Mesenchymal stem cell (in vitro differentiated cells and primary cell): ENCODE measurements at regions not wholly inside any gene's neighbourhood (a gene's known extent, or its start where the extent isn't known, plus 50 kb on each side); places are given as distances from the start of the nearest gene placed in this dataset.

Source experiments
- DNase-seq: peaks from one replicate; pipeline ENCODE4 v3.0.0-alpha.2; 2013
- H2AFZ ChIP-seq: one replicate; pipeline ENCODE4 v1.6.1; 2013; ENCODE audit warnings: low read depth, mild to moderate bottlenecking, control low read depth, inconsistent platforms, low read length, moderate library complexity
- H2AK5ac ChIP-seq: 2 replicates; pipeline ENCODE4 v1.6.1; 2013; ENCODE audit warnings: low read length, moderate library complexity, mild to moderate bottlenecking, inconsistent platforms; ENCODE audit not compliant: severe bottlenecking
- H2BK120ac ChIP-seq: one replicate; pipeline ENCODE4 v1.6.1; 2013; ENCODE audit warnings: low read depth, mild to moderate bottlenecking, inconsistent platforms, low read length, moderate library complexity
- H2BK12ac ChIP-seq, 2 experiments: one replicate each; pipeline ENCODE4 v1.6.1; 2013; ENCODE audit warnings: inconsistent platforms in 2 of 2, low read length in 2 of 2, mild to moderate bottlenecking in 2 of 2, moderate library complexity in 2 of 2, control low read depth in 1 of 2
- H2BK15ac ChIP-seq: one replicate; pipeline ENCODE4 v1.6.1; 2013; ENCODE audit warnings: mild to moderate bottlenecking, low read depth, inconsistent platforms; ENCODE audit not compliant: poor library complexity, severe bottlenecking
- H2BK5ac ChIP-seq: 2 replicates; pipeline ENCODE4 v1.6.1; 2013; ENCODE audit warnings: low read depth, mild to moderate bottlenecking, low read length, control low read depth, inconsistent platforms; ENCODE audit not compliant: poor library complexity, severe bottlenecking
- H3K14ac ChIP-seq, 2 experiments: one replicate each; pipeline ENCODE4 v1.6.1; 2013; ENCODE audit warnings: inconsistent platforms in 2 of 2, low read length in 2 of 2, control low read depth in 1 of 2, mild to moderate bottlenecking in 1 of 2, moderate library complexity in 1 of 2
- H3K18ac ChIP-seq, 2 experiments: one replicate each; pipeline ENCODE4 v1.6.1; 2013; ENCODE audit warnings: inconsistent platforms in 2 of 2, low read length in 2 of 2, control low read depth in 1 of 2, low read depth in 1 of 2, mild to moderate bottlenecking in 1 of 2
- H3K23ac ChIP-seq, 2 experiments: one replicate each; pipeline ENCODE4 v1.6.1; 2013; ENCODE audit warnings: inconsistent platforms in 2 of 2, low read length in 2 of 2, mild to moderate bottlenecking in 2 of 2, moderate library complexity in 2 of 2, control low read depth in 1 of 2
- H3K27ac ChIP-seq: 2 replicates; pipeline ENCODE4 v1.5.1; 2013; ENCODE audit warnings: mild to moderate bottlenecking, moderate library complexity, low read length, control low read depth, inconsistent platforms; ENCODE audit not compliant: poor library complexity, severe bottlenecking
- H3K27me3 ChIP-seq, 2 experiments: 2 replicates each; pipeline versions ENCODE4 v1.6.1 to v1.7.0; 2013; ENCODE audit warnings: low read length in 2 of 2, mild to moderate bottlenecking in 2 of 2, moderate library complexity in 2 of 2, control low read depth in 1 of 2, inconsistent platforms in 1 of 2; ENCODE audit not compliant: control insufficient read depth in 1 of 2, insufficient read depth in 1 of 2
- H3K36me3 ChIP-seq, 2 experiments: 2 replicates each; pipeline versions ENCODE4 v1.6.1 to v1.7.0; 2013; ENCODE audit warnings: low read length in 2 of 2, control low read depth in 1 of 2, inconsistent platforms in 1 of 2, low read depth in 1 of 2, mild to moderate bottlenecking in 1 of 2; ENCODE audit not compliant: insufficient read depth in 2 of 2, control insufficient read depth in 1 of 2
- H3K4ac ChIP-seq, 2 experiments: one replicate each; pipeline ENCODE4 v1.6.1; 2013; ENCODE audit warnings: inconsistent platforms in 2 of 2, low read length in 2 of 2, mild to moderate bottlenecking in 2 of 2, moderate library complexity in 2 of 2, control low read depth in 1 of 2, low read depth in 1 of 2
- H3K4me1 ChIP-seq: 2 replicates; pipeline ENCODE4 v1.6.1; 2013; ENCODE audit warnings: low read depth, low read length, control low read depth; ENCODE audit not compliant: control insufficient read depth, insufficient read depth
- H3K4me2 ChIP-seq: 2 replicates; pipeline ENCODE4 v1.6.1; 2013; ENCODE audit warnings: low read length, mild to moderate bottlenecking, inconsistent platforms; ENCODE audit not compliant: poor library complexity, severe bottlenecking
- H3K4me3 ChIP-seq, 2 experiments: 2 replicates each; pipeline versions ENCODE4 v1.5.1 to v1.7.0; 2013; ENCODE audit warnings: low read length in 2 of 2, mild to moderate bottlenecking in 2 of 2, control low read depth in 1 of 2, low read depth in 1 of 2; ENCODE audit not compliant: insufficient read depth in 1 of 2
- H3K79me1 ChIP-seq: replicated peaks from 2 replicates; pipeline ENCODE4 v1.6.1; 2013; ENCODE audit warnings: mild to moderate bottlenecking, control low read depth, low read length, inconsistent platforms; ENCODE audit not compliant: poor library complexity, severe bottlenecking
- H3K9ac ChIP-seq: 2 replicates; pipeline ENCODE4 v1.7.0; 2013; ENCODE audit warnings: mild to moderate bottlenecking, low read length, moderate library complexity
- H3K9me3 ChIP-seq: 2 replicates; pipeline ENCODE4 v1.7.0; 2013; ENCODE audit warnings: mild to moderate bottlenecking, low read length; ENCODE audit not compliant: control insufficient read depth
- H4K8ac ChIP-seq: one replicate; pipeline ENCODE4 v1.6.1; 2013; ENCODE audit warnings: inconsistent platforms, mild to moderate bottlenecking, low read length, moderate library complexity
- H4K91ac ChIP-seq: one replicate; pipeline ENCODE4 v1.6.1; 2013; ENCODE audit warnings: mild to moderate bottlenecking, low read length, inconsistent platforms
- WGBS: methylation state at CpG from one replicate; pipeline ENCODE4 v1.1.7; 2013; ENCODE audit warnings: mixed read lengths; 5-methylcytosine and 5-hydroxymethylcytosine counted together

- H3K14ac ChIP-seq = no peak overlapping the region
- no peak overlapping the region for H4K91ac ChIP-seq
- no peak overlapping the region for H4K8ac ChIP-seq
- no peak overlapping the region for H3K4me2 ChIP-seq
- H3K36me3 ChIP-seq = no peaks in the 10 kb centered on the region
- no peak overlapping the region for H3K18ac ChIP-seq
- H3K27me3 ChIP-seq = no peaks in the 10 kb centered on the region
- peaks cover 2% of the 10 kb centered on the region for H3K4me1 ChIP-seq
- no peak overlapping the region for H3K4me3 ChIP-seq
- no peak overlapping the region for H3K4ac ChIP-seq
- no CpG with 5 or more reads among the region's 1 CpG for WGBS
- no peaks in the 10 kb centered on the region for H3K9me3 ChIP-seq
- no peak overlapping the region for H2BK12ac ChIP-seq
- no peak overlapping the region for H2BK15ac ChIP-seq
- H2AFZ ChIP-seq = no peak overlapping the region
- no peak overlapping the region for H3K9ac ChIP-seq
- no peak overlapping the region for H2BK5ac ChIP-seq
- H3K27ac ChIP-seq = peak overlapping the region; percentile 59
- no peak for DNase-seq
- H2BK120ac ChIP-seq = no peak overlapping the region
- H3K23ac ChIP-seq = no peak overlapping the region
- peak overlapping the region; percentile 75 for H2AK5ac ChIP-seq
- no peaks in the 10 kb centered on the region for H3K79me1 ChIP-seq
Observed at GRCh38 chr2:142189501-142189900, 58.7 kb upstream of the LRP1B start.

- Histone ChIP-seq H2AK5ac (peak overlapping the region; percentile 69), H2BK120ac (no peak overlapping the region), H3K4me3 (no peak overlapping the region), H3K27me3 (no peaks in the 10 kb centered on the region), H3K14ac (no peak overlapping the region), H3K79me1 (no peaks in the 10 kb centered on the region), H3K4me2 (no peak overlapping the region), H2BK5ac (no peak overlapping the region), H2BK15ac (peak overlapping the region; percentile 52), H2BK12ac (peak overlapping the region in 1 of 2 experiments; percentile 71), H2AFZ (no peak overlapping the region), H3K9ac (no peak overlapping the region), H3K27ac (peak overlapping the region; percentile 14), H3K18ac (no peak overlapping the region), H3K4me1 (peaks cover 2% of the 10 kb centered on the region), H4K8ac (no peak overlapping the region), H3K9me3 (no peaks in the 10 kb centered on the region), H4K91ac (no peak overlapping the region), H3K36me3 (no peaks in the 10 kb centered on the region), H3K4ac (peak overlapping the region in 1 of 2 experiments; percentile 26), H3K23ac (no peak overlapping the region)
- 95% methylated on average over 1 of the region's 1 CpG for WGBS
- peak; percentile 30 for DNase-seq
Observed at GRCh38 chr2:142188562-142188961, 57.7 kb upstream of the LRP1B start.

- Histone ChIP-seq H2AK5ac (no peak overlapping the region), H3K23ac (no peak overlapping the region), H4K91ac (peak overlapping the region; percentile 2), H3K9ac (no peak overlapping the region), H3K4me1 (no peaks in the 10 kb centered on the region), H3K4me3 (no peak overlapping the region), H3K27ac (no peak overlapping the region), H3K18ac (no peak overlapping the region), H2BK15ac (peak overlapping the region; percentile 39), H3K9me3 (no peaks in the 10 kb centered on the region), H2AFZ (no peak overlapping the region), H3K79me1 (no peaks in the 10 kb centered on the region), H3K4me2 (no peak overlapping the region), H2BK5ac (no peak overlapping the region), H3K14ac (no peak overlapping the region), H3K36me3 (no peaks in the 10 kb centered on the region), H3K4ac (no peak overlapping the region), H4K8ac (no peak overlapping the region), H2BK120ac (peak overlapping the region; percentile 11), H3K27me3 (no peaks in the 10 kb centered on the region), H2BK12ac (peak overlapping the region in 1 of 2 experiments; percentile 26)
- 81% methylated on average over 20 of the region's 22 CpGs for WGBS
- DNase-seq = peak; percentile 17
Observed at GRCh38 chr2:142180820-142181533, 50.2 kb upstream of the LRP1B start.
